ENCODE measurements at regions not wholly inside any gene's neighbourhood (a gene's known extent, or its start where the extent isn't known, plus 50 kb on each side); places are given as distances from the start of the nearest gene placed in this dataset.

- Histone ChIP-seq H3K79me2 (ENCODE audit: control insufficient read depth, low read length) (no peaks in the 10 kb centered on the region), H3K9me3 (ENCODE audit: control insufficient read depth, insufficient read depth, low read length) (no peaks in the 10 kb centered on the region), H3K36me3 (ENCODE audit: control insufficient read depth, low read length) (no peaks in the 10 kb centered on the region), H3K4me3 (ENCODE audit: low read length) (no peak overlapping the region), H3K27me3 (ENCODE audit: control insufficient read depth, low read length) (no peaks in the 10 kb centered on the region), H3F3A (ENCODE audit: control insufficient read depth, insufficient read depth) (no peaks in the 10 kb centered on the region), H4K20me1 (ENCODE audit: control insufficient read depth, insufficient read depth, low read depth, low read length) (no peaks in the 10 kb centered on the region), H3K4me2 (ENCODE audit: low read length) (no peak overlapping the region), H3K9me2 (replicated peaks; ENCODE audit: control insufficient read depth, low read length) (no peaks in the 10 kb centered on the region), H3K4me1 (ENCODE audit: control insufficient read depth, low read length) (no peaks in the 10 kb centered on the region), H3K27ac (ENCODE audit: low read depth, low read length) (no peak overlapping the region)
- no peak for TF ChIP-seq EZH2phosphoT487 (IDR thresholded peaks at IDR 0.05; ENCODE audit: borderline replicate concordance, low read length)
- no peak for TF ChIP-seq CTCF (IDR thresholded peaks at IDR 0.05; ENCODE audit: low read depth, low read length, poor library complexity, severe bottlenecking)
These were observed 299.1 kb upstream of the PROX1 start for GRCh38 chr1:213688655-213689054.

- H3K4me1 ChIP-seq (ENCODE audit: control insufficient read depth, low read length), result no peaks in the 10 kb centered on the region
- no peaks in the 10 kb centered on the region for H3K36me3 ChIP-seq (ENCODE audit: control insufficient read depth, low read length)
- H3K79me2 ChIP-seq (ENCODE audit: control insufficient read depth, low read length), result no peaks in the 10 kb centered on the region
- no peaks in the 10 kb centered on the region for H3K27me3 ChIP-seq (ENCODE audit: control insufficient read depth, low read length)
- no peaks in the 10 kb centered on the region for H4K20me1 ChIP-seq (ENCODE audit: control insufficient read depth, insufficient read depth, low read depth, low read length)
- no peak overlapping the region for H3K4me2 ChIP-seq (ENCODE audit: low read length)
- no peak for TF ChIP-seq CTCF (IDR thresholded peaks at IDR 0.05; ENCODE audit: low read depth, low read length, poor library complexity, severe bottlenecking)
- no peak for TF ChIP-seq EZH2phosphoT487 (IDR thresholded peaks at IDR 0.05; ENCODE audit: borderline replicate concordance, low read length)
- H3F3A ChIP-seq (ENCODE audit: control insufficient read depth, insufficient read depth), result no peaks in the 10 kb centered on the region
- H3K9me2 ChIP-seq (replicated peaks; ENCODE audit: control insufficient read depth, low read length), result no peaks in the 10 kb centered on the region
- H3K27ac ChIP-seq (ENCODE audit: low read depth, low read length), result no peak overlapping the region
- no peaks in the 10 kb centered on the region for H3K9me3 ChIP-seq (ENCODE audit: control insufficient read depth, insufficient read depth, low read length)
- H3K4me3 ChIP-seq (ENCODE audit: low read length), result no peak overlapping the region
These were observed 298.5 kb upstream of the PROX1 start for GRCh38 chr1:213689260-213689659.

DNA sequence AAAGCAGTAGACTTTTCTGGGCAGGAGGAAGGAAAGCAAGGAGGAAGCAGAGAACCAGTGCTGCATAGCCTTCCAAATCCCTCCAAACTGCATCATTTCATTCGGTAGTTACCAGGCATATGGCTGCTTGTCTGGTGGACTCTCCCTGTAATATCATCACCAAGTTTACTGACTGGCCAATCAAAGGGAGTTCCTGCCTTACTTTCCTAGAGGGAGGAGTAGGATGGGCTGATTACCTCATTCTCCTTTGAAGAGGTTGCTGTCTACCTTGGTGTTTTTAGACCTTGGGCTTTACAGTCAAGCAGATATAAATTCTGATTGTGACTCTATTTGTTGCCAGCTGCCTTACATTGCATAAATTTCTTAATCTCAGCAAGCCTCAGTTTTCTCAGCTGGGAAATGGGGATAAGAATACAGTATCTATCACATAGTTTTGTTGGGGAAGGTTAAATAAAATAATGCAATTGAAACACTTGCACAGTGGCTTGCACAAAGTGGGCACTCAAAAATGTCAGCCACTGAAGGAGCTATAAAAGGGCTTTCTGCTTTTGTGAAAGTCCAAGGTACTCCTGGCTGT lies 297.3 kb upstream of the PROX1 start:
- H3K4me3 ChIP-seq (ENCODE audit: low read length), result no peak overlapping the region
- no peaks in the 10 kb centered on the region for H3K9me3 ChIP-seq (ENCODE audit: control insufficient read depth, insufficient read depth, low read length)
- no peaks in the 10 kb centered on the region for H3K9me2 ChIP-seq (replicated peaks; ENCODE audit: control insufficient read depth, low read length)
- H3K27me3 ChIP-seq (ENCODE audit: control insufficient read depth, low read length), result no peaks in the 10 kb centered on the region
- H3K79me2 ChIP-seq (ENCODE audit: control insufficient read depth, low read length), result no peaks in the 10 kb centered on the region
- H4K20me1 ChIP-seq (ENCODE audit: control insufficient read depth, insufficient read depth, low read depth, low read length), result no peaks in the 10 kb centered on the region
- no peak overlapping the region for H3K4me2 ChIP-seq (ENCODE audit: low read length)
- no peaks in the 10 kb centered on the region for H3K4me1 ChIP-seq (ENCODE audit: control insufficient read depth, low read length)
- TF ChIP-seq EZH2phosphoT487 (IDR thresholded peaks at IDR 0.05; ENCODE audit: borderline replicate concordance, low read length), result no peak
- no peaks in the 10 kb centered on the region for H3K36me3 ChIP-seq (ENCODE audit: control insufficient read depth, low read length)
- H3K27ac ChIP-seq (ENCODE audit: low read depth, low read length), result no peak overlapping the region
- no peaks in the 10 kb centered on the region for H3F3A ChIP-seq (ENCODE audit: control insufficient read depth, insufficient read depth)

DNA sequence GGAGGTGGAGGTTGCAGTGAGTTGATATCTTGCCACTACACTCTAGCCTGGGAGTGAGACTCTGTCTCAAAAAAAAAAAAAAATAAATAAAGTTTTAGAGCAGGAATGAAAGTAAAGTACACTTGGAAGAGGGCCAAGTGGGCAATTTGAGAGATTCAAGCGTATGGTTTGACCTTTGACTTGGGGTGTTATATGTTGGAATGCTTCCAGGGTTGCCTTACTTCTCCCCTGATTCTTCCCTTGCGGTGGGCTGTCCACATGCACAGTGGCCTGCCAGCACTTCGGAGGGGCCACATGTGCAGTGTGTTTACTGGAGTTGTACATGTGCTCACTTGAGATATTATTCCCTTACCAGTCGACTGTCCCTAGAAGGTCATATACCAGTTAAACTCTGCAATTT lies 295.5 kb upstream of the PROX1 start:
- Histone ChIP-seq H3K4me3 (ENCODE audit: low read length) (no peak overlapping the region), H3K9me3 (ENCODE audit: control insufficient read depth, insufficient read depth, low read length) (no peaks in the 10 kb centered on the region)
- no peak for TF ChIP-seq CTCF (IDR thresholded peaks at IDR 0.05; ENCODE audit: low read depth, low read length, poor library complexity, severe bottlenecking)
- no peak for TF ChIP-seq EZH2phosphoT487 (IDR thresholded peaks at IDR 0.05; ENCODE audit: borderline replicate concordance, low read length)

More for the DNA sequence above, 295.5 kb upstream of the PROX1 start:
- H4K20me1 ChIP-seq (ENCODE audit: control insufficient read depth, insufficient read depth, low read depth, low read length), result no peaks in the 10 kb centered on the region
- no peak overlapping the region for H3K4me2 ChIP-seq (ENCODE audit: low read length)
- H3K9me2 ChIP-seq (replicated peaks; ENCODE audit: control insufficient read depth, low read length), result no peaks in the 10 kb centered on the region
- no peak overlapping the region for H3K27ac ChIP-seq (ENCODE audit: low read depth, low read length)
- H3K27me3 ChIP-seq (ENCODE audit: control insufficient read depth, low read length), result no peaks in the 10 kb centered on the region
- H3K36me3 ChIP-seq (ENCODE audit: control insufficient read depth, low read length), result no peaks in the 10 kb centered on the region
- H3F3A ChIP-seq (ENCODE audit: control insufficient read depth, insufficient read depth), result no peaks in the 10 kb centered on the region
- no peaks in the 10 kb centered on the region for H3K79me2 ChIP-seq (ENCODE audit: control insufficient read depth, low read length)
- no peaks in the 10 kb centered on the region for H3K4me1 ChIP-seq (ENCODE audit: control insufficient read depth, low read length)
